NAMALWA (cell line): ENCODE measurements at regions not wholly inside any gene's neighbourhood (a gene's known extent, or its start where the extent isn't known, plus 50 kb on each side); places are given as distances from the start of the nearest gene placed in this dataset.
"Not testable (repeated sequence)": the region's sequence is repeated elsewhere in the genome, so short reads cannot be mapped to it uniquely, and the experiment has no call there.

Experiments
- DNase-seq: peaks from one replicate; pipeline ENCODE4 v3.0.0-alpha.2; 2015; ENCODE audit warnings: low spot score

DNA sequence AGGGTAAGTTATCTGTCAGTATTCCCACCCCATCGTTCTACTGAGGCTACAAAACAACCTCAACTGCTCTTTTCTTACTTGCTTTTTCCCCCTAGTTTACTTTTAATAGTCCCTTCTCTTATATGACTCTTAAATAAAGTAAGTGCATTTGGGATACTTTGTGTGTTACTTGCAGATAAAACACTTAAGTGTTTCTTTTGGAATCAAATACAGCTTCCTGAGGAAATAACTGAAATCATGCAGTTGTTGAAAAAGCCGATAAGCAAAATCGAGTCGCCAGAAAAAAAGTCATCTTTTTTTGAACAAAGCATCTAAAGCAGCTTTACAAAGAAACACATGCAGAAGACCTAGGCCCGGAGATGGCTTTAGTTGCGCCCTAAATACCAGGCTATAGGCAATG is 53.5 kb upstream of the EPB41L4A start:
- DNase-seq = no peak

DNA sequence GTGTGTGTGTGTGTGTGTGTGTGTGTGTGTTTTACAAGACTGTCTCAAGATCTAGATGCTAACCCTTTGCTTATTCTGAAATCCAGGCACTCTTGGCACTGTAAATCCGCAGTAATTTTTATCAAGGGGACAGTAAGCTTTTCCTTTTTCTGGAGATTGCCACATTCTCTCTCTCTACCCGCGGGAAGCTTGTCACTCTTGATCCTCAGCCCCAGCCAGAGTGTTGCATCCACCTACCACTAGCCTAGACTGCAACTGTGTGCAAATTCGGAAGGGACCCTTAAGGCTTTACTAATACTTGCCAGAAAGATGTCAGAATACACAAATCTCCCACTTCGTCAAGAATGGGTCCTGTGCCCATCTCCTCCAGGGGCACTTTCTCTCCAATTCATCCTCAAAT is 54.9 kb upstream of the EPB41L4A start:
- no peak for DNase-seq

DNA sequence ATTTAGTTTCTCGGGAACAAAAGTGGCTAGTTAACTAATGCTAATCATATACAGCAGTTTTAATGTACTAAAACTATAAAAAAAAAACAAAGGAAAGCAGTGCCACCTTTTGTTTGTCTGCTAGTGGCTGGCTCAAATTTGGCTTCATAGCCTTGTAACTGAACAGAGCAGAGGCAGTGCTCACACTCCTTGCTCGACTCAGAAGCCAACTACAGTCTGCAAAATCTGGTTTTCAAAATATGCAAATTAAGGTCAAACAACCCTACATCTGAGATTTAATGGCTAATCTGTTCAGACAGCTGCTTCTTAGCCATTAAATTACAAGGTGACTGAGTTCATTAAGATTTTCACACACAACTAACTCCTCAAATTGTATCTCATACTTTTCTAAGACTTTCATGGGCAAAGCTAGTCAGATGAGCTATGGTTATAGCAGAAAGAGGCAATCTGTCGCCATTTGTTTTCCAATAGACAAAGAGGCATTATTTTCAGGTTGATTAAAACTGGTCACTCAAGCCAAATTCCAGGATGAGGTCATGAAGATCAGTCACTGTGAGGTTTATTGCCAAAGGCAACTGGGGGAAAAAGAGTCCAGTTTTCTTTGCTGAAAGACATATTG is 56.8 kb upstream of the EPB41L4A start:
- DNase-seq = no peak

DNA sequence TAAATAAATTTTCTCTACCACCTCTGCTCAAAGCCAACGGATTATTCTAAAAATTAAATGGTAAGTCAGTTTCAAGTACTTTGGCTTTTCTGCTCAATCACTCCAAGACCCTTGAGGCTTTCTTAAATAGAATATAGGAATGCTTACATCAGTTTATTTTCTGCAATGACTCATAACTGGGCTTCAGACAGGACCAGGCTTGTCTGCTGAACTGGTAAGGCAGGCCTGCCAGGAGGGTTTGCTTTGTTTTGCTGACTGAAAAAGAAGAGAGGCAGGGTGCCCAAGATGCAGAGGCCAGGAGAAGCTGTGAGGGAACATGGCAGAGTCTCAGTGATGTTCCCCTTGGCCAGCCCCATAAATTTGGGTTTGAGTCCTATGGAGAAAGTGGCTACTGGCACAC is 60.3 kb upstream of the EPB41L4A start:
- DNase-seq = no peak

DNA sequence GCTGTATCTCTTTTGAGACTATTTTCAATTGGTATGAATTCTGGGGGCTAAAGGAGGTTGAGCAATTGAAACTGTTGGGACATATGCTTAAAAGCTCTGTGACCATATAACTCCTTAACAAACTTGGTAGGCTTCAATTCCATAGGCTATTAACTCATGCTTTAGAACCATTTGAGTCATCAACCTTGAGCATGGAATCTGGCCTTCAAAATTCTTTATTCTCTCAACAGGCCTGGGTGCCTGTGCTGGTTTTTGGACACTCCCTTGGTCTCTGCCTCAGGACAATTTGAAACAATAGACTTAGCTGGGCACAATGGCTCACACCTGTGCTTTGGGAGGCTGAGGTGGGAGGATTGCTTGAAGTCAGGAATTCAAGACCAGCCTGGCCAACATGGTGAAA is 61.4 kb upstream of the EPB41L4A start:
- no peak for DNase-seq

DNA sequence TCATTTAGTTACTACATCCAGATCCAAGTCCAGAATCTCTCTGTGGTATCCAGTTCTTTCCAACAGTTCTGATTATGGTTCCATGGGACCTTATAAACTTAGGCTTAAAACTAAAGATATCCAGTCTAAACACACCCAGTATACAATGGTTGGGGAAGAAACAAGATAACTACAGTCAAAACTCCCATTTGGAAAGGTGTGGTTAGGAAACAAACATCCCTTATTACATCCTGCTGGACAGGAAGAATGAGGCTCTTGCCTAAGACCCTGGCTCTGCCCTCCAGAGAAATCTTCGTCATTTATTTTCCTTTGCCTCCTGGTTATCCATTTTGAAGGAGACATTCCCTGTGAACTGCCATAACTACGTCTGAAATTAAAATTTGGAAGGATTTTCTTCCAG is 64.6 kb upstream of the EPB41L4A start:
- DNase-seq = no peak

DNA sequence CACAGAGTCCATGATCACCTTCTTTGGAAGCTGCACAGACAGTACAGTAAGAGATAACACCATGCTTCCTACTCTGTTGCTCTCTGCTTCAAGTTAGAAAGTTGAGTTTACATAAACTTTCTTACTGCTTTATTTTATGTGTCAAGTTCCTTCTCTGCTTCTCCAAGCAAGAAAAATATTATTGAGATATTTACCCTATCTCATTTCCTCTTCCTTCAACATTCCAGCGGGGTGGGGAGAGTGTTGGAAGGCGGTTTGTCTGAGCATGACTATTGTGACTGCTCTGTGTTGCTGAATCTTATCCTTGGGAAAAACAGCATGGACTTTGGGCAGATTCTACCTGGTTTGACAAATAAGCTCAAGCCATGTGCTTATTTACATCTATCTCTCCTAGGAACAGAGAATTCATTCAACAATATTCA is 66.9 kb upstream of the EPB41L4A start:
- DNase-seq = no peak

DNA sequence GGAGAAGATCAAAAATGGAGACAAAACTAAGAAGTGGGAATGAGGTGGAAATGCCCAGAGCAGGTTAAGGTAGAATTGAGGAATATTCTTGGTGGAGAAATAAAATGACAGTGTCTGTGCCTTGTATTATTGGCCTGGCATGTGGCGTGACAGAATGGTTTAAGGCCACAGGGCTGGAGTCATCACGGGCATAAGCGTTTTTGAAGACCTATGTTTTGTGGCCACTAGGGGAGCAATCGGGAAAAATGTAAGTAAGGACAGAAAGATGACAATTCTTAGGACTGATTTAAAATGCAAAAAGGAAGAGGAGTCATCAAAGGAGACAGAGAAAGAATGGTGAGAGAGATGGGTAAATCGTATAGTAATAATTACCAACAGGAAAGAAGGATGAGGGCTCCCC is 72.2 kb upstream of the EPB41L4A start:
- peak; percentile 56 for DNase-seq

DNA sequence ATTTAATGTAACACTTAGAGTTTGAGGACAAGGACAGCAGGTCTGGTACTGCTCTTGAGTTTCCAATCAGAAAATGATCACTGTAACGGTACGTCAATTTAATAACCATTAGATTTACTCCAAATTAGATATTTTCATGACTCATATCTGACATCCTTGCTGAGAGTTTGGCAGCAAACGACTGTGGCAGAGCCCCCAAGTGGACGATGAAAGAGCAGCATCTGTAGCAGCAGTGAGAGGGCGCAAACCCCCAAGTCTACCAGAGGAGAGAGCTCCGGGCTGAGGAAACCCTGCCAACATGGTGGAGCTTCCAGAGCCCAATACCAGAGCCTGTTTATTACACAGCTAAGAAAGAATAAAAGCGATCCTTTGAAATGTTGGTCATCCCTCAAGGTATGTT is 73.2 kb upstream of the EPB41L4A start:
- peak; percentile 89 for DNase-seq

DNA sequence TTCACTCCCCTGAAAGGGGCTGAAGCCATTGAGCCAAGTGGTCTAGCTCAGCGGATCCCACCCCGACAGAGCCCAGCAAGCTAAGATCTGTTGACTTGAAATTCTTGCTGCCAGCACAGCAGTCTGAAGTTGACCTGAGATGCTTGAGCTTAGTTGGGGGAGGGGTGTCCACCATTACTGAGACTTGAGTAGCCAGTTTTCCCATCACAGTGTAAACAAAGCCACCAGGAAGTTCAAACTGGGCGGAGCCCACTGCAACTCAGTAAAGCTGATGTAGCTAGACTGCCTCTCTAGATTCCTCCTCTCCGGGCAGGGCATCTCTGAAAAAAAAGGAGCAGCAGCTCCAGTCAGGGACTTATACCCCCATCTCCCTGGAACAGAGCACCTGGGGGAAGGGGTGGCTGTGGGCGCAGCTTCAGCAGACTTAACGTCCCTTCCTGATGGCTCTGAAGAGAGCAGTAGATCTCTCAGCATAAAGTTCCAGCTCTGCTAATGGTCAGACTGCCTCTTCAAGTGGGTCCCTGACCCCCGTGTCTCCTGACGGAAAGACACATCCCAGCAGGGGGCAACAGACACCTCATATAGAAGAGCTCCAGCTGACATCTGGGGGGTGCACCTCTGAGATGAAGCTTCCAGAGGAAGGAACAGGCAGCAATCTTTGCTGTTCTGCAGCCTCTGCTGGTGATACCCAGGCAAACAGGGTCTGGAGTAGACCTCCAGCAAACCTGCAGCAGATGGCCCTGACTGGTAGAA is 84.8 kb upstream of the EPB41L4A start:
- peak; percentile 13 for DNase-seq

DNA sequence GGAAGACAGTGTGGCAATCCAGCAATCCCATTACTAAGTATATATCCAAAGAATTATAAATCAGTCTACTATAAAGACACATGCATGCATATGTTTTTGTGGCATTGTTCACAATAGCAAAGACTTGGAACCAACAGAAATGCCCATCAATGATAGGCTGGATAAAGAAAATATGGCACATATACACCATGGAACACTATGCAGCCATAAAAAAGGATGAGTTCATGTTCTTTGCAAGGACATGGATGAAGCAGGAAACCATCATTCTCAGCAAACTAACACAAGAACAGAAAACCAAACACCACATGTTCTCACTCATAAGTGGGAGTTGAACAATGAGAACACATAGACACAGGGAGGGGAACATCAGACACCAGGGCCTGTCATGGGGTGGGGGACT is 90.0 kb upstream of the EPB41L4A start:
- not testable (repeated sequence) for DNase-seq

DNA sequence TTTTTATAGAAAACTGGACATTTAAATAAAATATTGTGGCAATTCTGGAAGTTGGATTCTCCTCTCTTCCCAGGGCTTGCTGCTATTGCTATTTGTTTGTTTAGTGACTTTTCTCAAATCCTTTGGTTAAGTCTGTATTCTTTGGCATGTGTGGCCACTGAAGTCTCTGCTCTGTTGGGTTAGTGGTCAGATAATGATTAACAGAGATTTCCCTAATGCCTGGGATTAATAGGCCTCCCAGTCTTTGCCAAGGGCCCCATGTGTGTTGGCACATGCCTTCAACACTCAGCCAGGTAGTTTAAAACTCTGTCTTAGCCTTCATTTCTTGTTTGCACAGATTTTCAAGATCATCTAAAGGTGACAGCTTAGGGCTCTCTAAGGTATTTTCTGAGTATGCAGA is 92.8 kb upstream of the EPB41L4A start:
- DNase-seq = no peak

DNA sequence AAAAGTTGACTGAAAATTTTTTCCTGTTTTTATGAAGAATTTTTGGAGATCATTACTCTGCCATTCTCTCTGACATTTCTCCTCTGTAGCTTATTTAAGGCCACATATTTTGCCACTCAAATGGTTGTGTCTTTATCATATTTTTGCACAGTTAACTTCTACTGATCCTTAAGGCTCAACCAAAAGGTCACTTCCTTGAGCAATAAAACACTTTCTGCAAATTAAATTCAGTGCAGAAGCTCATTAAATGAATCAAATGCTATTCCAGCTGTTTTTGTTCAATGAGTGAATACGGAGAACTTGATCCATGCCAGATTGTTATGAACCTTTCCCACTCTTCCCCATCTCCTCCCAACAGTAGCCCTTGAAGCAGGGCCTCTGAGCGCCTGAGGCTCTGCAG is 93.8 kb upstream of the EPB41L4A start:
- no peak for DNase-seq

DNA sequence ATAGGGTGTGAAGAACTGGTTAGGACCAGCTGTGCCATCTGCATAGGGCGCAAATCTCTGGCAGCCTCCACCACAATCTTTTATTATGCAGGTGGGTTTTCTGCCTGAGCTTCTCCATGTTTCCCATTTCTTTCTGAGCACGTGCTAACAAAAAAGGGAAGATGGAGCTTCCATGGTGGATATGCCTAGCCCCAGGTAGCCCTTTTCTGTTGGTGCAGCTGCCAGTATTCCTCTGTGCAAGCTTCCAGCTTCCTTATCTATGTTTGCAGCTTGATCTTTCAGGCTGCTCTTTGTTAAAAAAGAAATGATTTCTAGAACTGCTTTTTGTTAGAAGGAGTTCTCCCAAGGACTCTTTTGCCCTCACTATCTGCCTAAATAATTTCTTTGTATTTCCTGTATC is 95.0 kb upstream of the EPB41L4A start:
- DNase-seq = no peak

DNA sequence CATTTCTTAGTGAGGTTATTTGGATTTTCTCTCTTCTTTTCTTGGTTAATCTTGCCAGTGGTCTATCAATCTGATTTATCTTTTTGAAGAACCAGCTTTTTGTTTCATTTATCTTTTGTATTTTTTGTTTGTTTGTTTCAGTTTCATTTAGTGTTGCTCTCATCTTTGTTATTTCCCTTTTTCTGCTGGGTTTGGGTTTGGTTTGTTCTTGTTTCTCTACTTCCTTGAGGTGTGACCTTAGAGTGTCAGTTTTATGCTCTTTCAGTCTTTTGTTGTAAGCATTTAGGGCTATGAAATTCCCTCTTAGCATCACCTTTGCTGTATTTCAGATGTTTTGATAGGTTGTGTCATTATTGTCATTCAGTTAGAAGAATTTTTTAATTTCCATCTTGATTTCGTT is 101.4 kb upstream of the EPB41L4A start:
- peak; percentile 30 for DNase-seq

DNA sequence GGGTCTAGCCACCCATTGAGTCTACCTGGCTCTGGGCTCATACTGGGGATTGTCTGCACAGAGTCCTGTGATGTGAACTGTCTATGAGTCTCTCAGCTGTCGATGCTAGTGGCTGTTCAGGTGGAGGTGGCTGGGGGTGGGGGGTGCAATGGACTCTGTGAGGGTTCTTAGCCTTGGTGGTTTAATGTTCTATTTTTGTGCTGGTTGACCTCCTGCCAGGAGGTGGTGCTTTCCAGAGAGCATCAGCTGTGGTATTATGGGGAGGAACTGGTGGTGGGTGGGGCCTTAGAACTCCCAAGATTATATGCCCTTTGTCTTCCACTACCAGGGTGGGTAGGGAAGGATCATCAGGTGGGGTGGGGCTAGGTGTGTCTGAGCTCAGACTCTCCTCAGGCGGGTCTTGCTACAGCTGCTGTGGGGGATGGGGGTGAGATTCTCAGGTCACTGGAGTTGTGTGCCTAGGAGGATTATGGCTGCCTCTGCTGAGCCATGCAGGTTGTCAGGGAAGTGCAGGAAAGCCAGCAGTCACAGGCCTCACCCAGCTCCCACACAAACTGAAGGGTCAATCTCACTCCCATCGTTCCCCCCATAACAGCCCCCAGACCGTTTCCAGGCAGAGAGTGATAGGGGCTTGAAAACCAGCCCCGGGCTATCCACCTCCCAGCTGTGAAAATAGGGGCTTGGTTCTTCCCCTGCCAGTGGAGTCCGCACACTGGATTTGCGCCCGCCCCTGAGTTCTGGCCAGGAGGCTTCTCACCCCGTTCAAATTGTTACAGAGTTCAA is 104.0 kb upstream of the EPB41L4A start:
- peak; percentile 60 for DNase-seq

DNA sequence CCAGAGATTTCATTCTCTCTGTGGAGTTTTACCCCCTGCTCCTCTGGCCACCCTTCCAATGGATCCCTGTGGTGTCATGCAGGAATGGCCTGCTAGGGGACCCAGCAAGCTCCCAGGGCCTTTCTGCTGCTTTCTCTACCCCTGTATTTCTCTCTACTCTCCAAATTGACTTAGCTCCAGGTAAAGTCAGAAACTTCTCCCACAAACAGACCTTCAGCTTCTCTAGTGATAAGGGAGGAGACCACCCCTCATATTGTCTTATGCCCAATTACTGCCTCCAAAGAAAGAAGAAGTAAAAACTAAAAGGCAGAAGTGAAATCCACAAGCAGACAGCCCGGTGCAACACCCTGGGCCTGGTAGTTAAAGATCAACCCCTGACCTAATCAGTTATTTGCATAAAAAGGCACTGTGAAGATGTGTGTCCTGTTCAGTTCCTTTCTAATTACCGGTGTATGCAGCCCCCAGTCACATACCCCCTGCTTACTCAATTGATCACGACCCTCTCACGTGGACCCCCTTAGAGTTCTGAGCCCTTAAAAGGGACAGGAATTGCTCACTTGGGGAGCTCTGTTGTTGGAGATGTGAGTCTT is 104.7 kb upstream of the EPB41L4A start:
- peak; percentile 79 for DNase-seq

DNA sequence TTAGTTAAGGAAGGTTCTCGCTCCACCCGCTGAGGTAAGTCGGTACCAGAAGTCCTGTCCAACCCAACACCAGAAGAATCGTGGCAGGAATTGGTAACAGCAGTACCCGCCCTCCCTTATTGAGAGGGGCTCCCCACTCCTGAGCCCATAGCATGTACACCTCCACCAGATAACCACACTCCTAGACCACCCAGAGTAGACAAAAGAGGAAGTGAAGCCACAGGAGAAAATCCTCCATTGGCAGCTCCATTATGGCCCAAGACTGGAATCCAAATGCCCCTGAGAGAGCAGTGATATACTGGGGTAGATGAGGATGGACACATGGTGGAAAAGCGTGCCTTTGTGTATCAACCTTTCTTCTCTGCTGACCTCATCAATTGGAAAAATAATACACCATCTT is 106.1 kb upstream of the EPB41L4A start:
- no peak for DNase-seq

DNA sequence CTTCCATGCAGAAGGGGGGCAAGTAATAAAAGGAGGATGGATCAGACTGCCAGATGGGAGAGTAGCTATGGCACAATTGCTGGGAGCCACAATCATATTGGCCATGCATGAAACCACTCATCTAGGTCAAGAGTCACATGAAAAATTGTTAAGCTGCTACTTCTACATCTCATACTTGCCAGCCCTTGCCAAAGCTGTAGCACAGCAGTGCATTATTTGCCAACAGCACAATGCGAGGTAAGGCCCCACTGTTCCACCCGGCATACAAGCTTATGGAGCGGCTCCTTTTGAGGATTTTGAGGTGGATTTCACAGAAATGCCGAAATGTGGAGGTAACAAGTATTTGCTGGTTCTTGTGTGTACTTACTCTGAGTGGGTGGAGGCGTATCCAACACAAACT is 109.9 kb upstream of the EPB41L4A start:
- no peak for DNase-seq

DNA sequence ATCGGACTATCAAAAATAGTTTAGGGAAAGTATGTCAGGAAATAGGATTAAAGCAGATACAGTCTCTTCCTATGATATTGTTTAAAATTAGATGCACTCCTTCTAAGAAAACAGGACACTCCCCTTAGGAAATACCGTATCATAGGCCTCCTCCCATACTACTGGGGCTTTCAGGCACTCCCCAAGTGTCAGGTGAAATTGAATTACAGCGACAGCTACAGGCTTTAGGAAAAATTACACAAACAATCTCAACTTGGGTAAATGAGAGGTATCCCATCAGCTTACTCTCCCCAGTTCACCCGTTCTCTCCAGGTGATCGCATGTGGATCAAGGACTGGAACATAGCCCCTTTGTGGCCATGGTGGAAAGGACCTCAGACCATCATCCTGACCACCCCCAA is 110.4 kb upstream of the EPB41L4A start:
- no peak for DNase-seq

DNA sequence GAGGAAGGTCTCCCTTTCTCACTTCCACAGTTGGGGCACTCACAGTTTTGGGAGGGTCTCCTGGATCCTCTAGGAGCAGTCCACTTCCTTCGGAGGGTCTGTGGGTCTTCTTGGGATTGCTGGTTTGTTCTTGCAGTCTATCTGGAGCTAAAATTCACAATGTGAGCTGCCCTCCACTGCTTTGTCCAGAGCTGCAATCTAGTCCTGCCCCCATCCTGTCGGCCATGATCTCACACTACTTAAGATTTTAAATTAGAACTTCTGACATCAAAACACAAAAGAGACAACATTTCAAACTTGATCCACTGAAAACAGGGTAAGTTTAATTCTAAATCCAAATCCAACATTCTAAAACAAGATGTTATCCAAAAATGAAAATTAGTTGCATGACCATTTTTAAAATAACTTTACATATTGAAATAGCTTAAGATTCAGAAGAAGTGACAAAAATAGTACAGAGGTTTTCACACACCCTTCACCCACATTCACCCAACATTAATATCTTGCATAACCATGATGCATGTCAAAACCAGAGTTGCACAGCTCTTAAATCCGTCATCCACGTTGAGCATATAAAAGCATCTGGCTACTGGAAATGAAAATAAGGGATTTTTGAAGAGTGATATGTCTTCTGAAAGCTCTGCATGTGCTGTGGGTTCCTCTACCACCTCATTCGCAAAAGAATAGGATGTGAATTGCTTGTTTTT is 113.7 kb upstream of the EPB41L4A start:
- DNase-seq = no peak

DNA sequence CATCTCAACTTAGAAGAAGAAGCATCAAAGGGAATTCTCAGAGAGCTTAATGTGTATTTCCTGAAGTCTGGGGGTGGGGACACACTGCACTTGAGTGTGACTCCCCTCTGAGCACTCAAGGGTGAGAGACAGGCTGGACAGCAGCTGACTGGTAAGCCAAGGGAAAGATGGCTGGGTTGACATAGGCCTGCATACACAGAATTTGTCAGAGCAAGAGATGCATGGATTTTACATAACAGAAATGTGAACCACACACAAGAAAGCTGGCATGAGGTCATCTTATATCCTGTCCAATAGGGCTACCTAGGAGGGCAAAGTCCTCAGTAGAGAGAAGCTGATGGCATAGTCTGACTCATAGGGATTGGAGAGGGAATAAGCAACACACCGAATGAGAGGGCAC is 114.3 kb upstream of the EPB41L4A start:
- no peak for DNase-seq
